ENCODE measurements at regions not wholly inside any gene's neighbourhood (a gene's known extent, or its start where the extent isn't known, plus 50 kb on each side); places are given as distances from the start of the nearest gene placed in this dataset.

DNA sequence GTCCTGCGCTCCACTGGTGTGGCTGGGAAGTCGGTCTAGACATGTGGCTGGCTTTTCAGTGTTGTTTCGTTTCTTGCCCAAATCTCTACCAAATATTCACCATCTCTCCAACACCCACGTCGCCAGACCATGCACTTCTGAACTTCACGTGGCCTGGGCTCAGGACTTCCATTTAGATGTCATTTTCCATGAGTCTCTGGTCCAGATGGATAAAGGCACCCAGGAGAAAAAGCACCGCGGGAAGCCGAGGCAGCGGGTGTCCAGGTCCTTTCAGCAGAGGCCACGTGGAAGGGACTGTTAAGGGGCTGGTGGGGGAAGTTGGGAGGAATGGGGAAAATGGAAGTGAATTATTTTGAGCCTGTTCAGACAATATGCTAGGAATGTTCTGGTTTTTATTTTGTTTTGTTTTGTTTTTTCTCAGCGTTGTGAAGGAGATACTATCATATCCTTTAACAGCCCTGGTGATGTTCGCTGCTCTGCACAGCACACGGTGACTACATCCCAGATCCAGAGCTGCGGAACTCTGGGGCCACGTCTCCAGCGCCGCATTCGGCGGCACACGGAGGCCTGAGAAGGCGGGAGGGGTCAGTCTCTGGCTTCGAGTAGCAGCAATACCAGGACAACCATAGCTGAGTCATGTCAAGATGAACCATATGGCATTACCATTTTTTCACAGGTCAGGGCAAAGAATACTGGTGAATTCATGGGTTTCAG is 230.3 kb downstream of the THBS2 start:
- no peak for DNase-seq (ENCODE audit: insufficient read length, low spot score)
- TF ChIP-seq TAF1 (IDR thresholded peaks at IDR 0.05; ENCODE audit: low read depth, low read length) (no peak), POLR2A (IDR thresholded peaks at IDR 0.05; ENCODE audit: low read depth, low read length) (no peak), POU2F2 (IDR thresholded peaks at IDR 0.05; ENCODE audit: low read depth, low read length) (no peak), SPI1 (IDR thresholded peaks at IDR 0.05; ENCODE audit: low read depth, low read length) (no peak), PAX5 (IDR thresholded peaks at IDR 0.05; ENCODE audit: insufficient read depth, low read length, severe bottlenecking) (no peak), POLR2AphosphoS5 (IDR thresholded peaks at IDR 0.05; ENCODE audit: low read depth, low read length) (no peak)
- no peak for FAIRE-seq

DNA sequence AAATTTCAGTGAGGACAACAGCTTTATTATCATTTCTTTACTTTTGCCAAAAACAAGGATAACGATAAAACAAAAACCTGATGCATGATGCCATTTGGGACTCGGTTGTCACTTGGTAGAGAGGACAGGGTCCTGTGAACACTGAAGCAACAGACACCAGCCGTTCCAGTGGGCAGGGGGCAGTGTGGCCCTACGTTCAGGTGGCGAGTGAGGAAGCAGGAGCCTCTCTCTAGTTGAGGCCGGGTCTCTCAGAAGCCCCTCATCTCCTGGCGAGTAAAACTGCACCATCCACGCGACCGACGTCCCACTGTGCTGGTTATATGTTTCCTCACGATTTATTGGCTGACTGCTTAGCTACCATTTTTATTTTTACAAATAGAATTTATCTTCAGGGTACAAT is 231.6 kb downstream of the THBS2 start:
- TF ChIP-seq PAX5 (IDR thresholded peaks at IDR 0.05; ENCODE audit: insufficient read depth, low read length, severe bottlenecking) (no peak), POU2F2 (IDR thresholded peaks at IDR 0.05; ENCODE audit: low read depth, low read length) (no peak), POLR2A (IDR thresholded peaks at IDR 0.05; ENCODE audit: low read depth, low read length) (no peak), TAF1 (IDR thresholded peaks at IDR 0.05; ENCODE audit: low read depth, low read length) (no peak), SPI1 (IDR thresholded peaks at IDR 0.05; ENCODE audit: low read depth, low read length) (no peak), POLR2AphosphoS5 (IDR thresholded peaks at IDR 0.05; ENCODE audit: low read depth, low read length) (no peak)
- FAIRE-seq (no peak), DNase-seq (ENCODE audit: insufficient read length, low spot score) (no peak)

DNA sequence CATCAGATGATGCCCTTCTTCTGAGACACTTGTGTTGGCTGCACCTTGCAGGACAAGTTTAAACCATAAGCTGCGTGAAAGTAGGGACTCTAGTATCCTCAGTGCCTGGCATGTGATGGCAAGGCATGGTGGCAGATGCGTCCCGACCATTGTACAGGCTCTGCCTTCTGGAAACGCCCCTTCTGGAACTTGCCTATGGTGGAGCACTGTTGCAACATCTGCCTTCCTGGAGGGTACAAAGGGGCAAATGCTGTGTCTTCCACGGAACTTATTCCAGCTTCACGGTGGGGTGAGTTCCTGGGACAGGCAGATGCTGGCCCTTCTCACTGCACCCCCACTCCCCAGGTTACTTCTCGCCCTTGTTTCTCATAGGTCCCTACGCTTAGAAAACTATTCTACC is 232.8 kb downstream of the THBS2 start:
- TF ChIP-seq POU2F2 (IDR thresholded peaks at IDR 0.05; ENCODE audit: low read depth, low read length) (no peak), POLR2AphosphoS5 (IDR thresholded peaks at IDR 0.05; ENCODE audit: low read depth, low read length) (no peak), TAF1 (IDR thresholded peaks at IDR 0.05; ENCODE audit: low read depth, low read length) (no peak), PAX5 (IDR thresholded peaks at IDR 0.05; ENCODE audit: insufficient read depth, low read length, severe bottlenecking) (no peak), POLR2A (IDR thresholded peaks at IDR 0.05; ENCODE audit: low read depth, low read length) (no peak), SPI1 (IDR thresholded peaks at IDR 0.05; ENCODE audit: low read depth, low read length) (no peak)
- FAIRE-seq (no peak), DNase-seq (ENCODE audit: insufficient read length, low spot score) (no peak)

DNA sequence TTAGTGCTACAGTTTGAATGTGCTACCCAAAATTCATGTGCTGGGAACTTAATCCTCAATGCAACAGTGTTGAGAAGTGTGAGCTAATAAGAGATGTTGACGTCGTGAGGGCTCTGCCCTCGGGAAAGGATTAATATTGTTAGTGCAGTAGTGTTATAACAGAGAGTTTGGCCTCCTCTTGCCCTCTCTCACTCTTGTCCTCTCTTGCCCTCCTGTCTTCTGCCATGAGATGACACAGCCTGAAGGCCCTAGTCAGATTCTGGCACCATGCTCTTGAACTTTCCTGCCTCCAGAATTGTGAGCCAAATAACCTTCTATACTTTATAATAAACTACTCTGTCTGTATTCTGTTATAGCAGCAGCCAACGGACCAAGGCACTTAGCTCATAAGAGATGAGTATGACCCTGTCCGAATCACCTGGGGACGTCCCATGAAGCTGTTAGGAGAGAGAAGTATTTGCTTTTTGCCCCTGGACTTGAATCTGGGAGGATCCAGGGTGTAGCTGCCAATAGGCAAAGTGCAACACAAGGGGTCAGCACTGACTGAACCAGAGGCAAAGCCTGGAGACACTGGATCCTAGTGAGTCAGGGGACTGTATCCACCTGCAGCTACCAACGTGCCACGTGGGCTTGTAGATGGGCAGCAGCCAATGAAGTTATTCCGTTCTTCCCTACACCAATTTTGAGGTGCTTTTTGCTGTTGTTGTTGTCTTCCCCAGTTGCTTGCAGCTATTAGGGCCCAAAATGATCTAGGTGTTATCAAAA is 233.7 kb downstream of the THBS2 start:
- FAIRE-seq (no peak), DNase-seq (ENCODE audit: insufficient read length, low spot score) (no peak)
- TF ChIP-seq POLR2AphosphoS5 (IDR thresholded peaks at IDR 0.05; ENCODE audit: low read depth, low read length) (no peak), TAF1 (IDR thresholded peaks at IDR 0.05; ENCODE audit: low read depth, low read length) (no peak), POLR2A (IDR thresholded peaks at IDR 0.05; ENCODE audit: low read depth, low read length) (no peak), SPI1 (IDR thresholded peaks at IDR 0.05; ENCODE audit: low read depth, low read length) (no peak), PAX5 (IDR thresholded peaks at IDR 0.05; ENCODE audit: insufficient read depth, low read length, severe bottlenecking) (no peak), POU2F2 (IDR thresholded peaks at IDR 0.05; ENCODE audit: low read depth, low read length) (no peak)

DNA sequence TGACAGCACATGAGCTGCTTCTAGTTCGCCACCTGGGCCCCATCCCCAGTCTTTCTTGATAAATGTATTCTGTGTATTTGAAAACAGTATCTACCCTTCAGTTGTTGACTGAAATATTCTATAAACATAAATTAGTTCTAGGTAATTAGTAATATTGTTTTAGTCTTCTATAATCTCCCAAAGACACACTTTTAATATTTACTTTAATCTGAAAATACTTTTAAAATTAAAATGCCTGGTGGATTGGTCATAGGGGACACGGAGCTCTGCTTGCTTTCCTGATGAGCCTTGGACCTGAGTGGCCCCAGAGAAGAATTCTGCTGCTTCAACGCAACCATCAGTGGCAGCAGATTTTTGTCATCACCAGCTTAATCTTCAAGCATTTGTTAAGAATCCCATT is 234.5 kb downstream of the THBS2 start:
- FAIRE-seq (no peak), DNase-seq (ENCODE audit: insufficient read length, low spot score) (no peak)
- TF ChIP-seq TAF1 (IDR thresholded peaks at IDR 0.05; ENCODE audit: low read depth, low read length), result no peak
- no peak for TF ChIP-seq POLR2A (IDR thresholded peaks at IDR 0.05; ENCODE audit: low read depth, low read length)
- TF ChIP-seq PAX5 (IDR thresholded peaks at IDR 0.05; ENCODE audit: insufficient read depth, low read length, severe bottlenecking), result no peak
- no peak for TF ChIP-seq SPI1 (IDR thresholded peaks at IDR 0.05; ENCODE audit: low read depth, low read length)
- TF ChIP-seq POU2F2 (IDR thresholded peaks at IDR 0.05; ENCODE audit: low read depth, low read length), result no peak
- TF ChIP-seq POLR2AphosphoS5 (IDR thresholded peaks at IDR 0.05; ENCODE audit: low read depth, low read length), result no peak

DNA sequence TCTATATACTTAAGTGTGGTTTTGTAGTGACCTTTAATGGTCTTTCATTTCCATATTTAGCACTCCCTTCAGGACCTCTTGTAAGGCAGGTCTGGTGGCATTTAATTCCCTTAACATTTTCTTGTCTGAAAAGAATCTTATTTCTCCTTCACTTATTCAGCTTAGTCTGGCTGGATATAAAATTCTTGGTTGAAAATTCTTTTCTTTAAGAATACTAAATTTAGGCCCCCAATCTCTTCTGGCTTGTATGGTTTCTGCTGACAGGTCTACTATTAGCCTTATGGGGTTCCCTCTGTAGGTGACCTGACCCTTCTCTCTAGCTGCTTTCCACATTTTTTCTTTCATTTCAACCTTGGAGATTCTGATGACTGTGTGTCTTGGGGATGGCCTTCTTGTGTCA is 236.9 kb downstream of the THBS2 start:
- FAIRE-seq (no peak), DNase-seq (ENCODE audit: insufficient read length, low spot score) (no peak)
- no peak for TF ChIP-seq PAX5 (IDR thresholded peaks at IDR 0.05; ENCODE audit: insufficient read depth, low read length, severe bottlenecking)
- no peak for TF ChIP-seq SPI1 (IDR thresholded peaks at IDR 0.05; ENCODE audit: low read depth, low read length)

DNA sequence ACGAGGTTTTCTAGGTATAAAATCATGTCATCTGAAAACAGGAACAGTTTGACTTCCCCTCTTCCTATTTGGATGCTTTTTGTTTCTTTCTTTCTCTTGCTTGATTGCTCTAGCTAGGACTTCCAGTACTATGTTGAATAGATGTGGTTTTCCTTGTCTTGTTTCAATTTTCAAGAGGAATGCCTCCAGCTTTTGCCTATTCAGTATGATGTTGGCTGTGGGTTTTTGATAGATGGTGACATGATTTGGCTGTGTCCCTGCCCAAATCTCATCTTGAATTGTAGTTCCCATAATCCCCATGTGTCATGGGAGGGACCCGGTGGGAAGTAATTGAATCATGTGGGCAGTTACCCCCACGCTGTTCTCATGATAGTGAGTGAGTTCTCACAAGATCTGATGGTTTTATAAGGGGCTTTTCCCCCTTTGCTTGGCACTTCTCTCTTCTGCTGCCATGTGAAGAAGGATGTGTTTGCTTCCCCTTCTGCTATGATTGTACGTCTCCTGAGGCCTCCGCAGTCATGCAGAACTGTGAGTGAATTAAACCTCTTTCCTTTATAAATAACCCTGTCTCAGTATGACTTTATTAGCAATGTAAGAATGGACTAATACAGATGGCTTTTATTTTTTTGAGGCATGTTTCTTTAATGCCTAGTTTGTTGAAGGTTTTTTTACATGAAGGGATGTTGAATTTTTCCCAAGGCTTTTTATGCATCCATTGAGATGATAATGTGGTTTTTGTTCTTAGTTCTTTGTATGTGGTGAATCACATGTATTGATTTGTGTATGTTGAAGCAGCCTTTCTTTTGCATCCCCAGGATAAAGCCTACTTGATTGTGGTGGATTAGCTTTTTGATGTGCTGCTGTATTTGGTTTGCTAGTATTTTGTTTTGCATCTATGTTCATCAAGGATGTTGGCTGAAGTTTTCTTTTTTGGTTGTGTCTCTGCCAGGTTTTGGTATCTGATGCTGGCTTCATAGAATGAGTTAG is 239.1 kb downstream of the THBS2 start:
- FAIRE-seq (no peak), DNase-seq (ENCODE audit: insufficient read length, low spot score) (no peak)
- no peak for TF ChIP-seq PAX5 (IDR thresholded peaks at IDR 0.05; ENCODE audit: insufficient read depth, low read length, severe bottlenecking)
- TF ChIP-seq POLR2AphosphoS5 (IDR thresholded peaks at IDR 0.05; ENCODE audit: low read depth, low read length), result no peak

DNA sequence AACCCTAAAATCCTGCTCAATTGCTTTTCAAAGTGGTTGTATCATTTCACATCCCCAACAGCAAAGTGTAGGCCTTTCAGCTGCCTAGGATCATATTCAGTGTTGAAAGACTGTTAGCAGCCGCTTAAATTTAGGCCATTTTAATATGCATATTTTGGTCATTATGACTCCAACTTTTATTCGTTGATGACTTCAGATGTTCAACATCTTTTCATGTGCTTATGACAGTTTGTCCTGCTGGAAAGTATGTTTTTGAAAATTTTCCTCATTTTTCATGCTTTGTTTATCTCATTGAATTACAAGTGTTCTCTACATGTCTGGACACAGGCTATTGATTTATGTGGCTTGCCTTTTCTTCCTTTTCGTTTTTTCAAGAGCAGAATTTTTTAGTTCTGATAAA is 244.0 kb downstream of the THBS2 start:
- FAIRE-seq, result no peak
- no peak for DNase-seq (ENCODE audit: insufficient read length, low spot score)
- TF ChIP-seq POU2F2 (IDR thresholded peaks at IDR 0.05; ENCODE audit: low read depth, low read length) (no peak), TAF1 (IDR thresholded peaks at IDR 0.05; ENCODE audit: low read depth, low read length) (no peak), SPI1 (IDR thresholded peaks at IDR 0.05; ENCODE audit: low read depth, low read length) (no peak), POLR2A (IDR thresholded peaks at IDR 0.05; ENCODE audit: low read depth, low read length) (no peak), POLR2AphosphoS5 (IDR thresholded peaks at IDR 0.05; ENCODE audit: low read depth, low read length) (no peak), PAX5 (IDR thresholded peaks at IDR 0.05; ENCODE audit: insufficient read depth, low read length, severe bottlenecking) (no peak)

DNA sequence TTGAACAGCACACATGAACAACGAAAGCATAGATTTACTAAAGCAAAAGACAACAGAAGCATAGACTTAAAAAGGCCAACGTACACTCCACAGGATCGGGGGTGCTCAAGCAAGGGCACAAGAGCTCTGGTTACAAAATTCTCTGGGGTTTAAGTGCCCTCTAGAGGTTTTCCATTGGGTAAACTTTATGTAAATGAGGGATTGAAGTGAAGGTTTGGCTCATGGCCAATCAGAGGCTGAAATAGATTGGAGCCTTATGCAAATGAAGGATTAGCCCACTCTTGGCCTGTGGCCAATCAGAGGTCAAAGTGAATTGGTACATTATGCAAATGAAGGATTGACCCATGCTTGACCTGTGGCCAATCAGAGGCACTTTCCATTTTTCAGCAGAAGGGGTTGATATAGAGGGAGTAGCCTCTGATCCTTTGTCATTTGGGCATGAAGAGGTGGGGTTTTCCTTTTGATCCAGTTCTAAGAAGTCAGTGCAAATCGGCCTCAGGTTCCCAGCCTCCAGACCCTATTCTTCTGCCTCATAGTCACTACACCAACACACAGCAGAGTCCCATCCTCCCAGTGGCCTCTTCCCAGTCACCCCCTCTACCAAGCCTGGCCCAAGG is 244.9 kb downstream of the THBS2 start:
- DNase-seq (ENCODE audit: insufficient read length, low spot score) (no peak), FAIRE-seq (no peak)
- no peak for TF ChIP-seq SPI1 (IDR thresholded peaks at IDR 0.05; ENCODE audit: low read depth, low read length)
- TF ChIP-seq POU2F2 (IDR thresholded peaks at IDR 0.05; ENCODE audit: low read depth, low read length), result no peak
- TF ChIP-seq POLR2A (IDR thresholded peaks at IDR 0.05; ENCODE audit: low read depth, low read length), result no peak
